ENCODE measurements at regions not wholly inside any gene's neighbourhood (a gene's known extent, or its start where the extent isn't known, plus 50 kb on each side); places are given as distances from the start of the nearest gene placed in this dataset.
"Not testable (repeated sequence)": the region's sequence is repeated elsewhere in the genome, so short reads cannot be mapped to it uniquely, and the experiment has no call there.

- TF ChIP-seq, protein P1, sequence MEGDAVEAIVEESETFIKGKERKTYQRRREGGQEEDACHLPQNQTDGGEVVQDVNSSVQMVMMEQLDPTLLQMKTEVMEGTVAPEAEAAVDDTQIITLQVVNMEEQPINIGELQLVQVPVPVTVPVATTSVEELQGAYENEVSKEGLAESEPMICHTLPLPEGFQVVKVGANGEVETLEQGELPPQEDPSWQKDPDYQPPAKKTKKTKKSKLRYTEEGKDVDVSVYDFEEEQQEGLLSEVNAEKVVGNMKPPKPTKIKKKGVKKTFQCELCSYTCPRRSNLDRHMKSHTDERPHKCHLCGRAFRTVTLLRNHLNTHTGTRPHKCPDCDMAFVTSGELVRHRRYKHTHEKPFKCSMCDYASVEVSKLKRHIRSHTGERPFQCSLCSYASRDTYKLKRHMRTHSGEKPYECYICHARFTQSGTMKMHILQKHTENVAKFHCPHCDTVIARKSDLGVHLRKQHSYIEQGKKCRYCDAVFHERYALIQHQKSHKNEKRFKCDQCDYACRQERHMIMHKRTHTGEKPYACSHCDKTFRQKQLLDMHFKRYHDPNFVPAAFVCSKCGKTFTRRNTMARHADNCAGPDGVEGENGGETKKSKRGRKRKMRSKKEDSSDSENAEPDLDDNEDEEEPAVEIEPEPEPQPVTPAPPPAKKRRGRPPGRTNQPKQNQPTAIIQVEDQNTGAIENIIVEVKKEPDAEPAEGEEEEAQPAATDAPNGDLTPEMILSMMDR (IDR thresholded peaks at IDR 0.05; ENCODE audit: extremely low read depth, insufficient read depth, missing control alignments), result no peak
- DNase-seq (ENCODE audit: low spot score), result no peak
- in situ Hi-C loops (cut with MboI; ENCODE audit: low pct_unique_long_range_greater_than_20kb, low sequenced_read_pairs, unreplicated experiment), result no loop called here
Observed at GRCh38 chr1:111063595-111063994, 76.3 kb downstream of the DRAM2 start.

DNA sequence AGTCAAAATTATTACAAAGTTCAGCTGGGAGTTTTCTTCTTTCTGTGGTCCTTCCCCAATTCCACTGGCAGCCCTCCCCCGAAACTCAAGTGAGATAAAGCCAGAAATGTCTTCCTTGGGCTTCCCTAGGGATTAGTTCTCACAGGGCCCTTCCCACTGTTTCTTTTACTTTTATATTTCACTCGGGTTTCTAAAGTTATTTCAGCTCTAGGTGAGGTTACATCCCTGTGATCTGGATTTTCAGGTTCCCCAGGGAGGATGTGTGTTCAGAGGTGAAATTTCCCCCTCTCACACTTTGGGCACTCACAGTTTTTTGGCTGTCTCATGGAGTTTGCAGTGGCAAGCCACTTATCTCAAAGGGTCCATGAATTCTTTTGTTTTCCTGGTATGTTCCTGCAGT, 77.3 kb downstream of the DRAM2 start:
- DNase-seq (ENCODE audit: low spot score), result no peak
- in situ Hi-C loops (cut with MboI; ENCODE audit: low pct_unique_long_range_greater_than_20kb, low sequenced_read_pairs, unreplicated experiment), result no loop called here
- TF ChIP-seq, protein P1 (IDR thresholded peaks at IDR 0.05; ENCODE audit: extremely low read depth, insufficient read depth, missing control alignments), result no peak

- DNase-seq (ENCODE audit: low spot score), result no peak
- in situ Hi-C loops (cut with MboI; ENCODE audit: low pct_unique_long_range_greater_than_20kb, low sequenced_read_pairs, unreplicated experiment), result no loop called here
- TF ChIP-seq, protein P1 (IDR thresholded peaks at IDR 0.05; ENCODE audit: extremely low read depth, insufficient read depth, missing control alignments), result no peak
Observed at GRCh38 chr1:111062081-111062480, 77.8 kb downstream of the DRAM2 start.

DNA sequence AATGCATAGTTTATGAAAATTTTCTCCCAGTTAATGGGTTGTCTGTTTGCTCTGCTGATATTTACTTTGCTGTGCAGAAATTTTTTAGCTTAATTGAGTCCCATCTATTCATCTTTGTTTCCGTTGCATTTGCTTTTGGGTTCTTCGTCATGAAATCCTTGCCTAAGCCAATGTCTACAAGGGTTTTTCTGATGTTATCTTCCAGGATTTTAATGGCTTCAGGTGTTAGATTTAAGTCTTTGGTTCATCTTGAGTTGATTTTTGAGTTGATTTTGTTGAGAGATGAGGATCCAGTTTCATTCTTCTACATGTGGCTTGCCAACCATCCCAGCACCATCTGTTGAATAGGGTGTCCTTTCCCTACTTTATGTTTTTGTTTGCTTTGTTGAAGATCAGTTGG, 85.2 kb downstream of the DRAM2 start:
- TF ChIP-seq, protein P1 (IDR thresholded peaks at IDR 0.05; ENCODE audit: extremely low read depth, insufficient read depth, missing control alignments), result no peak
- no peak for DNase-seq (ENCODE audit: low spot score)
- in situ Hi-C loops (cut with MboI; ENCODE audit: low pct_unique_long_range_greater_than_20kb, low sequenced_read_pairs, unreplicated experiment), result no loop called here

GRCh38 chr1:111052246-111052645, 87.6 kb downstream of the DRAM2 start:
- DNase-seq (ENCODE audit: low spot score), result no peak
- TF ChIP-seq, protein P1 (IDR thresholded peaks at IDR 0.05; ENCODE audit: extremely low read depth, insufficient read depth, missing control alignments), result no peak
- in situ Hi-C loops (cut with MboI; ENCODE audit: low pct_unique_long_range_greater_than_20kb, low sequenced_read_pairs, unreplicated experiment), result no loop called here

DNA sequence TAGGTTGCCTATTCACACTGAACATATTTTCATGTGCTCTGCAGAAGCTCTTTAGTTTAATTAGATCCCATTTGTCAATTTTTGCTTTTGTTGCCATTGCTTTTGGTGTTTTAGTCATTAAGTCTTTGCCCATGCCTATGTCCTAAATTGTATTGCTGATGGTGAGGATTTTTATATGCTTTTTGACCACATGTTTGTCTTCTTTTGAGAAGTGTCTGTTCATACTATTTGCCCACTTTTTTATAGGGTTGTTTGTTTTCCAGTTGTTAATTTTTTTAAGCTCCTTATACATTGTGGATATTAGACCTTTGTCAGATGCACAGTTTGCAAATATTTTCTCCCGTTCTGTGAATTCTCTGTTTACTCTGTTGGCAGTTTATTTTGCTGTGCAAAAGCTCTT, 84.5 kb upstream of the LRIF1 start:
- DNase-seq (ENCODE audit: low spot score); in situ Hi-C loops (cut with MboI; ENCODE audit: low pct_unique_long_range_greater_than_20kb, low sequenced_read_pairs, unreplicated experiment): not testable (repeated sequence)

DNA sequence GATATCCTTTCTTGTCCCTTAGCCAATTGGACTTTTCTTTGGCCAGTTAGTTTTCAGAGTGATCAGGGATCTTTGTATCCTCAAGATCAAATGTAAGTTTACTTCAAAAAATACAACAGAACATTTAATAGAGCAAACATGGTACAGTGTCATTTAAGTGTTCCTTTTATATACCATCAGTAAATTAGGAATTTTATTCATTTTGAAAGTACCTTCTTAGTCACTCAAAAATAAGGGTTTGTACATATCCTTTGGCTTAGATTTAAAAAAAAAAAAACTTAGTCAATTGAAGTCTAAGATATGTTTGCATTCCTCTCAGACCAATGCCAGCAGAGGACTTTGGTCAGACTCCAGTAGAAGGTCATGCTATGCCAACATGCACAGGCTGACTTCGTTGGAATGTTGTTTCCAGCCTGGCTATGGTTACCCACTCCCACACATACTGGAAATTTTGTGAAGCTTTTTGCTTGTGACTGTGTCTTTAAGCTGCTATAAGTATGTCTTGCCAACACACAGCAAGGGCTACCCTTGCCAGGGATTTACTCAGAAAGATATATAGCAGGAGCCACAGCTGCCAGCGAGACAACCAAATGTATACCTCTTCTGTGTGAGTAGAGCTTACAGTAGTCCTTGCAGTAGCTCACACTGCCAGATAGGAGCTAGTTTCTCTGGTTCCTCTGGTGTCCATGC, 81.5 kb upstream of the LRIF1 start:
- peak; percentile 14 for DNase-seq (ENCODE audit: low spot score)
- in situ Hi-C loops (cut with MboI; ENCODE audit: low pct_unique_long_range_greater_than_20kb, low sequenced_read_pairs, unreplicated experiment), result no loop called here
- TF ChIP-seq, protein P1 (IDR thresholded peaks at IDR 0.05; ENCODE audit: extremely low read depth, insufficient read depth, missing control alignments), result no peak

All from GM13977 (cell line).